GM20431 (cell line): ENCODE measurements at regions not wholly inside any gene's neighbourhood (a gene's known extent, or its start where the extent isn't known, plus 50 kb on each side); places are given as distances from the start of the nearest gene placed in this dataset.

Source experiments
- in situ Hi-C: fragments of 300-500 bp; cut with MseI, MboI; formaldehyde crosslinking; loops from one replicate; pipeline ENCODE4 v1.15.0; 2020; ENCODE audit warnings: low sequenced_read_pairs; ENCODE audit not compliant: unreplicated experiment

GRCh38 chr16:26911436-26911835, 155.3 kb upstream of the C16orf82 start:
- in situ Hi-C loops, result no loop called here

GRCh38 chr16:26913851-26914250, 152.9 kb upstream of the C16orf82 start:
- in situ Hi-C loops, result no loop called here

- in situ Hi-C loops, result no loop called here
Measured at GRCh38 chr16:26930786-26931581, 135.7 kb upstream of the C16orf82 start.

- in situ Hi-C loops, result no loop called here
Measured at GRCh38 chr16:26950636-26951035, 116.1 kb upstream of the C16orf82 start.

GRCh38 chr16:26951950-26952349, 114.8 kb upstream of the C16orf82 start:
- in situ Hi-C loops, result no loop called here

- in situ Hi-C loops, result no loop called here
Measured at GRCh38 chr16:26952411-26952810, 114.3 kb upstream of the C16orf82 start.

- in situ Hi-C loops, result no loop called here
Measured at GRCh38 chr16:26957283-26957859, 109.4 kb upstream of the C16orf82 start.

GRCh38 chr16:26959416-26960009, 107.2 kb upstream of the C16orf82 start:
- in situ Hi-C loops, result no loop called here

- in situ Hi-C loops, result no loop called here
Measured at GRCh38 chr16:26961459-26961858, 105.3 kb upstream of the C16orf82 start.

GRCh38 chr16:26963109-26963508, 103.6 kb upstream of the C16orf82 start:
- in situ Hi-C loops, result no loop called here

GRCh38 chr16:26969589-26970231, 97.0 kb upstream of the C16orf82 start:
- in situ Hi-C loops, result no loop called here

GRCh38 chr16:26970292-26970691, 96.4 kb upstream of the C16orf82 start:
- in situ Hi-C loops, result no loop called here

GRCh38 chr16:26976873-26977272, 89.9 kb upstream of the C16orf82 start:
- in situ Hi-C loops, result no loop called here

- in situ Hi-C loops, result no loop called here
Measured at GRCh38 chr16:26981266-26981938, 85.3 kb upstream of the C16orf82 start.

- in situ Hi-C loops, result no loop called here
Measured at GRCh38 chr16:26982422-26982821, 84.3 kb upstream of the C16orf82 start.

- in situ Hi-C loops, result no loop called here
Measured at GRCh38 chr16:26983426-26983825, 83.3 kb upstream of the C16orf82 start.

GRCh38 chr16:26985100-26986065, 81.3 kb upstream of the C16orf82 start:
- in situ Hi-C loops, result no loop called here

- in situ Hi-C loops, result no loop called here
Measured at GRCh38 chr16:26987597-26988010, 79.1 kb upstream of the C16orf82 start.

GRCh38 chr16:26988186-26988585, 78.5 kb upstream of the C16orf82 start:
- in situ Hi-C loops, result no loop called here
